ENCODE measurements at regions not wholly inside any gene's neighbourhood (a gene's known extent, or its start where the extent isn't known, plus 50 kb on each side); places are given as distances from the start of the nearest gene placed in this dataset.

GRCh38 chr2:187879491-187879890, 325.3 kb upstream of the TFPI start:
- no peak for ATAC-seq
- TF ChIP-seq ZFP3 (CRISPR knock-in tag; IDR thresholded peaks at IDR 0.05) (no peak), RARB (CRISPR knock-in tag; IDR thresholded peaks at IDR 0.05) (no peak), TOX (CRISPR knock-in tag; IDR thresholded peaks at IDR 0.05; ENCODE audit: borderline replicate concordance) (no peak), ZNF8 (CRISPR knock-in tag; IDR thresholded peaks at IDR 0.05) (no peak), BACH2 (CRISPR knock-in tag; IDR thresholded peaks at IDR 0.05; ENCODE audit: borderline replicate concordance) (no peak), SNAI2 (CRISPR knock-in tag; IDR thresholded peaks at IDR 0.05) (no peak), TSHZ2 (CRISPR knock-in tag; IDR thresholded peaks at IDR 0.05) (no peak), POU6F1 (CRISPR knock-in tag; IDR thresholded peaks at IDR 0.05; ENCODE audit: borderline replicate concordance, low read depth) (no peak), ZNF70 (CRISPR knock-in tag; IDR thresholded peaks at IDR 0.05) (no peak), ISL1 (CRISPR knock-in tag; IDR thresholded peaks at IDR 0.05) (no peak), ZNF565 (CRISPR knock-in tag; conservative IDR thresholded peaks at IDR 0.05; ENCODE audit: low read depth) (no peak)

- TF ChIP-seq ZFP3 (CRISPR knock-in tag; IDR thresholded peaks at IDR 0.05) (no peak), CSDC2 (CRISPR knock-in tag; IDR thresholded peaks at IDR 0.05) (no peak), OSR1 (CRISPR knock-in tag; IDR thresholded peaks at IDR 0.05) (no peak), GLIS3 (CRISPR knock-in tag; IDR thresholded peaks at IDR 0.05) (no peak), TCF4 (CRISPR knock-in tag; IDR thresholded peaks at IDR 0.05; ENCODE audit: borderline replicate concordance) (no peak), TOX (CRISPR knock-in tag; IDR thresholded peaks at IDR 0.05; ENCODE audit: borderline replicate concordance) (no peak), CSRNP3 (CRISPR knock-in tag; IDR thresholded peaks at IDR 0.05) (no peak), ZNF8 (CRISPR knock-in tag; IDR thresholded peaks at IDR 0.05) (no peak), TSHZ2 (CRISPR knock-in tag; IDR thresholded peaks at IDR 0.05) (no peak), ARNTL (CRISPR knock-in tag; IDR thresholded peaks at IDR 0.05; ENCODE audit: borderline replicate concordance, low read depth) (no peak), ZNF70 (CRISPR knock-in tag; IDR thresholded peaks at IDR 0.05) (no peak), ZC3H10 (CRISPR knock-in tag; IDR thresholded peaks at IDR 0.05) (no peak)
Observed at GRCh38 chr2:187884003-187884402, 329.8 kb upstream of the TFPI start.

GRCh38 chr2:187890690-187891089, 336.5 kb upstream of the TFPI start:
- ATAC-seq = no peak
- no peak for TF ChIP-seq TCF4 (CRISPR knock-in tag; IDR thresholded peaks at IDR 0.05; ENCODE audit: borderline replicate concordance)
- TF ChIP-seq ESRRG (CRISPR knock-in tag; IDR thresholded peaks at IDR 0.05) = no peak
- TF ChIP-seq CSDC2 (CRISPR knock-in tag; IDR thresholded peaks at IDR 0.05) = no peak
- TF ChIP-seq ZFP3 (CRISPR knock-in tag; IDR thresholded peaks at IDR 0.05) = no peak
- TF ChIP-seq ZNF565 (CRISPR knock-in tag; conservative IDR thresholded peaks at IDR 0.05; ENCODE audit: low read depth) = no peak
- TF ChIP-seq ZNF8 (CRISPR knock-in tag; IDR thresholded peaks at IDR 0.05) = no peak
- TF ChIP-seq ARNTL (CRISPR knock-in tag; IDR thresholded peaks at IDR 0.05; ENCODE audit: borderline replicate concordance, low read depth) = no peak
- TF ChIP-seq SNAI2 (CRISPR knock-in tag; IDR thresholded peaks at IDR 0.05) = no peak
- TF ChIP-seq CSRNP3 (CRISPR knock-in tag; IDR thresholded peaks at IDR 0.05) = no peak
- no peak for TF ChIP-seq TSHZ2 (CRISPR knock-in tag; IDR thresholded peaks at IDR 0.05)
- TF ChIP-seq ZC3H10 (CRISPR knock-in tag; IDR thresholded peaks at IDR 0.05) = no peak
- no peak for TF ChIP-seq CREB5 (CRISPR knock-in tag; IDR thresholded peaks at IDR 0.05; ENCODE audit: low read depth)
- TF ChIP-seq GLIS3 (CRISPR knock-in tag; IDR thresholded peaks at IDR 0.05) = no peak

More at GRCh38 chr2:187884003-187884402, 329.8 kb upstream of the TFPI start:
- ATAC-seq = no peak

Measured in SK-N-SH treated with all-trans-retinoic acid at 6 μM for 48 hours (cell line).